ENCODE measurements at regions not wholly inside any gene's neighbourhood (a gene's known extent, or its start where the extent isn't known, plus 50 kb on each side); places are given as distances from the start of the nearest gene placed in this dataset.

GRCh38 chr10:49241385-49241784 lies 53.2 kb upstream of the TMEM273 start:
- TF ChIP-seq, protein P1, sequence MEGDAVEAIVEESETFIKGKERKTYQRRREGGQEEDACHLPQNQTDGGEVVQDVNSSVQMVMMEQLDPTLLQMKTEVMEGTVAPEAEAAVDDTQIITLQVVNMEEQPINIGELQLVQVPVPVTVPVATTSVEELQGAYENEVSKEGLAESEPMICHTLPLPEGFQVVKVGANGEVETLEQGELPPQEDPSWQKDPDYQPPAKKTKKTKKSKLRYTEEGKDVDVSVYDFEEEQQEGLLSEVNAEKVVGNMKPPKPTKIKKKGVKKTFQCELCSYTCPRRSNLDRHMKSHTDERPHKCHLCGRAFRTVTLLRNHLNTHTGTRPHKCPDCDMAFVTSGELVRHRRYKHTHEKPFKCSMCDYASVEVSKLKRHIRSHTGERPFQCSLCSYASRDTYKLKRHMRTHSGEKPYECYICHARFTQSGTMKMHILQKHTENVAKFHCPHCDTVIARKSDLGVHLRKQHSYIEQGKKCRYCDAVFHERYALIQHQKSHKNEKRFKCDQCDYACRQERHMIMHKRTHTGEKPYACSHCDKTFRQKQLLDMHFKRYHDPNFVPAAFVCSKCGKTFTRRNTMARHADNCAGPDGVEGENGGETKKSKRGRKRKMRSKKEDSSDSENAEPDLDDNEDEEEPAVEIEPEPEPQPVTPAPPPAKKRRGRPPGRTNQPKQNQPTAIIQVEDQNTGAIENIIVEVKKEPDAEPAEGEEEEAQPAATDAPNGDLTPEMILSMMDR (IDR thresholded peaks at IDR 0.05; ENCODE audit: low read depth, low read length), result no peak
- no peak for TF ChIP-seq POLR2A (IDR thresholded peaks at IDR 0.05; ENCODE audit: extremely low read depth, insufficient read length)
- TF ChIP-seq MYC (IDR thresholded peaks at IDR 0.05; ENCODE audit: low read depth, low read length), result no peak
- TF ChIP-seq, protein P2, sequence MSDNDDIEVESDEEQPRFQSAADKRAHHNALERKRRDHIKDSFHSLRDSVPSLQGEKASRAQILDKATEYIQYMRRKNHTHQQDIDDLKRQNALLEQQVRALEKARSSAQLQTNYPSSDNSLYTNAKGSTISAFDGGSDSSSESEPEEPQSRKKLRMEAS (IDR thresholded peaks at IDR 0.05; ENCODE audit: low read depth, low read length), result no peak

All from NB4 (cell line).